ENCODE measurements at regions not wholly inside any gene's neighbourhood (a gene's known extent, or its start where the extent isn't known, plus 50 kb on each side); places are given as distances from the start of the nearest gene placed in this dataset.
"Not testable (repeated sequence)": the region's sequence is repeated elsewhere in the genome, so short reads cannot be mapped to it uniquely, and the experiment has no call there.

DNA sequence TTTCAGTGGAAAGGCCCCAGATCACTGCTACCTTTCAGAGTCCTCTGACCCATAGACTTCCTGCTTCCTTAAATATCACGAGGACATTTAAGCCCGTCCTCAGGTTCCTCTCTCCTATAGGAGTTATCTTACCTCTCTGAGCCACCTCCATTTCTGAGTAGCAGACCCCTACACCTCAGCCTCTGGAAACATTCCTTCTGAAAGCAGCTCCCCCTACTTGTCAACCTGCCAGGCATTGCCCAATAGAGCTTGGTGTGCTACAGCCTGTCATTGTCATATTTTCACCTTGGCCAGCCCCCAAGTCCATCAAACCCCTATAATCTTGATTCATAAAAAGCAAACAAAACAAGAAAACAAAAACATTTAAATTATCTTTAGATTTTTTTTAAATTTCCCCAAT lies 717.9 kb upstream of the SLC8A1 start:
- no peak for DNase-seq (ENCODE audit: low read depth)

DNA sequence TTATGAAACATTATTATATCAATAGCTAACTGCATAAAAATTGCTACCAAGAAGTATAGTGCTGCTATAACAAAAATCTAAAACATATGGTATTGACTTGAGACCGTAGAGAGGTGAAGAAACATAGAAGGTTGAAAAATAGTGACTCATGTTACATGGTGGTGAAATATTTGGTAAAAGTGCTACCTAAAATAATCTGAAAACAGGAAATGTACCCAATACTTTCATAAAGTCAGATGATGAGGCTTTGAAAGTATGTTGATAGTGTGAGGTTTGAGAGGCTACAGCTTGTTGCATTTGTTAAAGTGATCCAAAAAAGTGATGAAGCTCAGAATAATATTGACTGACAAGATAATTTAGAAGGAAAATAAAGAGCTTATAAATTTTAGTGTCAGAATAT lies 718.7 kb upstream of the SLC8A1 start:
- no peak for DNase-seq (ENCODE audit: low read depth)

DNA sequence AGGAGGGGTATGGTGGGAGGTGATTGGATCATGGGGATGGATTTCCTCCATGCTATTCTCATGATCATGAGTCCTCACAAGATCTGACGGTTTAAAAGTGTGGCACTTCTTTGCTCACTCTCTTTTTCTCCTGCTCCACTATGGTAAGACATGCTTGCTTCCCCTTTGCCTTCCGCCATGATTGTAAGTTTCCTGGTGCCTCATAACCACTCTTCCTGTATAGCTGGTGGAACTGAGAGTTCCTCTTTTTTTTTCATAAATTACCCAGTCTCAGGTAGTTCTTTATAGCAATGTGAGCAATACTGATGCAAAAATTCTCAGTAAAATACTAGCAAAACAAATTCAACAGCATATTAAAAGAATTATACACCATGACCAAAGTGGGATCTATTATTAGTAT lies 728.5 kb upstream of the SLC8A1 start:
- no peak for DNase-seq (ENCODE audit: low read depth)

DNA sequence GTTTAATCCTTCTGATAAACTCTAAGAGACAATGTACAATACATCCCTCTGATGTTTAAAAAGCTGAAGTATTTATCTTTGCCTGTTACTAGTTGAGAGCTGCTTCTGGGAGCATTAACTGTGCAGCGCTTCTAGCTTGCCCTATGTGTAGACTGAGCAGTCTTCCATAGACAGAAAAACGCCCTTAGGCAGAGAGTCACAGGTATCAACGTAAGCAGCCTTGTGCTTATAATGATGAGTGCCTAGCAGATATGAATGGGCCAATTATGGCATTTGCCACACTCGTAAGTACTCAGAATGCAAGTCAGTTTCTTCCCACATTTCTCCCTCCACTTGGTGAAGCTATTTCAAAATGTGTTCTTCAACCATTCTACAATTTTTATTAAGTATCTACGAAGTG lies 731.1 kb upstream of the SLC8A1 start:
- no peak for DNase-seq (ENCODE audit: low read depth)

DNA sequence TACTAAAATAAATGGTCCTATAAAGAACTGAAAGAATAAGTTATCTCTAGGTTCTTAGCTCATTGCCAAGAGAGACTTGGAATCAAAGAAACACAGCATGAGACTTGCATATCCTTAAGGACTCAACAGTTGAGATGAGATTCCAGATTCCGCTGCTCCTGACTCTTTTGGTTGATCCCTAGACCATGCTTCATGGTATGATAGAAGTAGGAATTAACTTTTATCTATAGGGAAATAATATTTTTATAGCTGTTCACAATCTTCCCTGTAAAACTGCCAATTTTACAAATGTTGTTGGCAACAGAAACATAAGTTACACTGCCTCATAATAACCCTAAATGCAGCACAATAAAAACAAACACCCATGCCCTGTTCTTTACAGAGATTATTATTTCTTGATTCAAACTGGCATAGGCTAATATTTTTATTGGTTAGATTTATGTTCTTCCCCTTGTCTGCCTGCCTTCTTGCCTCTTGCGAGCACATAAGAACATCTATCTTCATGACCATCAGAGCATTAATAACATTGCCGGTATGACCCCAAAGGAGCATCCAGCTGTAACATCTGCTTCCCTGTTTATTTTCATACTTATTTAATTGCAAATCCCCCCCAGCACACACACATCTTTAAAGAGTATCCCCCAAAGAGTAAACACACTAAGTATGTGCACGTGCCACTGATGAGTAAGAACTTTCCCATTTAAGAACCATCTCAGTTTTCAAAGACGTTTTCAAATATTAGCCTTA lies 735.7 kb upstream of the SLC8A1 start:
- DNase-seq (ENCODE audit: low read depth) = no peak

DNA sequence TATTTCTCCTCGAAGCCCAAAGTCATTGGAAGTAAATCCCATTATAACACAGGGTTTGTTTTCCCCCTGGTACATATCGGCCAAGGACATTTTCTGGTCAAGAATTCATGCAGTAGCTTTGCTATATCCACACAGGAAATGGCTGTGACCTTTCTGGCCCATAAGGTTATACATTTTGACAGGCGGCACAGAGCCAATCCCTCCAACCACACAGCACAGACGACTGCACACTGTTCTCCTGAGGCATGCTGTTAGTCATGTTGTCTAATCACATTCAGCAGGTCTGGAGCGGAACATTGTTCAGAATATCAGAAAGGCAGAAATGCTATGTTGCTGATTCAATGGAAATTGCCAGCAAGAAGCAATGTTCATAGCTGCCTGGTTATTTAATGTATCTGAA lies 742.3 kb upstream of the SLC8A1 start:
- DNase-seq (ENCODE audit: low read depth) = no peak

DNA sequence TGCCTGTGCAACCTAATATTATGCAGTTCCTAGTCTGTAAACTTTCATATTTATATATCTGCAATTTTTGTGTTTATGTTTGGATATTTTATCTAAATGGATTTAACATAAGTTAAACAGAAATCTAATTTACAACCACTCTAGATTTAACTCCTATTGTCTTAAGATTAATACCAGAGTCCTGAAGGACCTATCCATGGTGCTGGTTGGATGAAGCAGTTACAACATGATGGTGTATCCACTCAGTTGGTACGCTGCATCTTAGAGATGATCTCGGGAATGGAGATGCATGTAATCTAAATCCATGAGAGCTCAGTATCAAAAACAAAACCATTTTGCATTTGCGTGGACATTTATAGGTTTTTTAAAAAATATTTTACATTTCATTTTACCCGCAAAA lies 745.9 kb upstream of the SLC8A1 start:
- no peak for DNase-seq (ENCODE audit: low read depth)

DNA sequence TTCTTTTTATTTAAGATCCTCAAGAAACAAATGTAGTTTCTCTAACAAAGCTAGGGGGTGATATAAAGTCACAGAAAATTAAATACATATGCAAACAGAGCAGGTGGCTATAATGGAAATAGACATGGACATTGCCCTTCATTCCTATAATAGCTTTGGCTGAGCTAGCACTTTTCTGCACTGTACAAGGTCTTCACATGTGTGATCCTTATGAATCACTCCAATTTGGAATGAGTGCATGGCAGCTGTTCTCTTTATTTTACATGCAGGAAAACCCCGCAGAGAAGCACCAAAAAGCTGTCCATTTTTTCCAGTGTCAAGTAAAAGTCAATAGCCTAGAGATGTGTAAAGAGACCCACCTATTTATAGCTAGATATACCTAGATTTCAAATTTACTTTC lies 747.4 kb upstream of the SLC8A1 start:
- DNase-seq (ENCODE audit: low read depth) = no peak

DNA sequence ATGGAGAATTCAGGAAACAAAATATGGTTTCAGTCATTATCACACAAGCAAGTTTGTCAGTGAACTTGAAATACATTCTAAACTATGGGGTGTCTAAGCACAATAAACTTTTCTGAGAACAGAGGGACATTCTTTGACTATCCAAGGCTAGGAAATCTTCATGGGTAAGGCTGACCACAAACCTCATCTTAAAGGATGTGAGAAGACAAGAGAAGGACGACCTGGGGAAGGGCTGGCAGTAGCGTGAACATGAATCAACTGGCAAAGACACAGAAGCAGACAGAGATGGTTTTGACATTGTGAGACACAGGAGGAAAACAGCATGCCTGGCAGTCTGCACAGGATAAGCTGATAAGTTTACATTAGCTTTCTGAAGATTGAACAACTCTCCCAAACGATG lies 752.4 kb upstream of the SLC8A1 start:
- DNase-seq (ENCODE audit: low read depth) = no peak

DNA sequence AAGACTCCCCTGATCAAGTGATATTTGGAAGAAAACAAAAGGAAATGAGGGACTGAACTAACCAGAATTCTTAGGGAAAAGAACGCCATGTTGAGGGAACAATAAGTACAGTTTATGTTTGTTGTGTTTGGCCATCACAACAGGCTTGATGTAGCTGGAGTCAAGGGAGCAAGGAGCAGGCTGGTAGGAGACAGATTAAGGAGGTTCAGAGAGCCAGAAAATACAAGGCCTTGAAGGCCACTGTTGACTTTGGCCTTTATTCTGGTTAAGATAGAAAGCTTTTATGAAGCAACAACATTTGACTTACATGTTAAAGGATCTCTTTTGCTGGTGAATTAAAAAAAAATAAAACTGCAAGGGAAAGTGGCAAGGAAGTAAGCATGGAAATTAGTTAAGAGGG lies 754.1 kb upstream of the SLC8A1 start:
- no peak for DNase-seq (ENCODE audit: low read depth)

DNA sequence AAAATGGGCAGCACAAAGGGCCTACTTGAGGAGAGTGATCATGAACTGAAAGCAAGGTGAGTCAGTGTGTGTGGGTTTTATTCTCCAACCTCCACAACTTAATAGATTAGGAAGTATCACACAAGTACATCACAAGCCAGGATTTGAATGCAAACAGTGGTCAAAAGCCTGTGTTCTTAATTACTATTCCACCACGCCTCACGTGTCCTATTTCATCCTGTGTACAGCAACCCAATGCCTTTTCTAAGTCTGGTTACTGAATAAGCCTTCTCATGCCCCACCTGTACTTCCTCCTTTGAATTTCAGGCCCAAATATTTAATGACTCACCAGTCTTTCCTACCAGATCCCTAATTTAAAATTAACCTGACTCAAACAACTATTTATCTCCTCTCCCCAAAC lies 755.7 kb upstream of the SLC8A1 start:
- no peak for DNase-seq (ENCODE audit: low read depth)

DNA sequence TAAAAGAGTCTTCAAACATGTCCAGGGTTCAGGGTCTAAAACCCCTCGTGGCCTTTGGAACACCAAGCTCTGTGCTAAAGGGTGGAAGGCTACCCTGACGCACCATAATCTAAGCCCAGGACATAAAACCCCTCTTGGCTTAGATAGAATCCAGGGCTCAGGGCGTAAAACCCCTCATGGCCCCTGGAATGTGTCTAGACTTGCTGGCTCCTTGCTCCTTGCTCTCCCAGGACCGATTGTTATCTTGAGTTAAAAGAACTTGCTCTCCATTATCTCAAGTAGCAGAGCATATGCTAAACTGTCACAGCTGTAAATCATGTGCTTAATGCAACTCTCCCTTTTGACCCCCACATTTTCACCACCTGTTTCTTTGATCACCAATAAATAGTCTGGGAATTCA lies 758.1 kb upstream of the SLC8A1 start:
- DNase-seq (ENCODE audit: low read depth) = not testable (repeated sequence)

DNA sequence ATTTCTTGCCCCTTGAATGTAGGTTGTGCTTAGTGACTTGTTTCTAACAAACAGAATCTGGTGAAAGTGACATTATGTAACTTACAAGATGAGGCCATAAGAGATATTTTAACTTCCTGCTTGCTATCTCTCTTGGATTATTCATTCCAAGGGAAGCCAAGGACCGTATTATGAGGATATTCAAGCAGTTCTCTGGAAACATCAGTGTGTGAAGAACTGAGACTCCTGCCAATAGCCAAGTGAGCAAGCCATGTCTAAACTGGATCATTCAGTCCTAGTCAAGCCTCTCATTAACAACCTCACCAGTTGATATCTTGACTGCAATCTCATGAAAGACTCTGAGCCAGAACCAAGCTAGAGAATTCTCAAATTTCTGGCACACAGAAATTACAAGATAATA lies 765.1 kb upstream of the SLC8A1 start:
- no peak for DNase-seq (ENCODE audit: low read depth)

DNA sequence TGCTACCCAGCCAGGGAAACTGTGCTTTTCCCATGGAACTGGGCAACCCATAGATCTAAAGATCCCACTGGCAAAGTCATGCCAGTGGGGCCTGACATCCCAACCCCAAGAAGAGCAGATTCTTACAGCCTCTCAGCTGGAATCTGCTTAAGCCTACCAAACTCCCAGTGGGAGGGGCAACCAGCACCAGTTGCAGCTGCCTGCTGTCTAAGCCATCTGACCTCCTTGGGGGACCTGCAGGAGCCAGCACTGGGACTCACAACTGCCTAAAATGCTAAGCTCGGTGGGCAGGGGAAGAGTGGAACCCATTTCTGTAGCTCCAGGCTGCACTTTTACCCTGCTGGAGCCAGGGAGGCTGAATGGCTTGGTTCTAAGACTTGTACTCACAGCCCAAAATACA lies 770.7 kb upstream of the SLC8A1 start:
- DNase-seq (ENCODE audit: low read depth) = no peak

DNA sequence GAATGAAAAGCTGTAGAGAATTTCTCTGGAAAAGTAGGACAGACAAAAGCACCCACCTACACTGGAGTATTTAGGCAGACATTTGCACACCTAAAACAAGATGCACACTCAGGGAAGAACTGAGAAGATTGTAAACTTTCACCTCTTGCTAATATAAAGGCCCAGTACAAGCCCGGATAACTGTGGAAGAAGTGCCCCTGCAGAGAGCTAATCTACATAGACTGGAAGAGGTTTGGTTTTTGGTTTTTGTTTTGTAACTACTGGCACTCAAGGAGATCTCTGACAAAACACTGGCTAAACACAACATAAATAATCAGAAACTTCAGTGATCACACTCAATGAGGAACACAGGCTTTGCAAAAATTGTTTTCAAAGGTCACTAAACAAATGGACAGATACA lies 782.2 kb upstream of the SLC8A1 start:
- DNase-seq (ENCODE audit: low read depth) = no peak

DNA sequence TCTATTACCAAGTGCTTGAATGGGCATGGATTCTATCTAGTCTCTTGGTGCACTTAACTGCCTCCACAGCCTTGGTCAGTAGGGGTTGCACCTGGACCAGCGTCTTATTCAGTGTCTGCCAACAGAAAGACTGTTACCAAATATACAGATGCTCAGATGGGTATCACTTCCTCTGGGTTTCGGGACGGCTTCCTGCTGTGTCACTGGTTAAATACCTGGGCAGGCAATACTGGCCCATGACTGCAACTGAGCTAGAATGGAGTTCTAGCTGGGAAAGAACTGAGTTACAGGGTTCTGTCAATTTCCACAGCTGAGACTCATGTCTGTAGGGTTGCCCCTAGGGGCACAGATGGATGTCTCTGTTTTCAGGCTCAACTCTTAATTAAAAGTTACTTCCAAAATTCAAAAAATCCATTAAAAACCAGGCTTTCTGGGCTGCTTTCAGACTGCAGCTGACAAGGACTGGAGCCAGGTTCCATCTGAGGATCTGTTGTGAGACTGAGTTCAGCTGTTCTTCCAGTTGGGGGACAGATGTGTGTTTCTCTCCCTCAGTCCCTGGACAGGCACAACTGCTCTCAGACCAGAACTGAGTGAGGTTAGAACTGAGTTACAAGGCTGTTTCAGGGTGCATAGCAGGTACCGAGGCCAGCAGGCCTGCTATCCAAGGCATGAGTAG lies 789.6 kb upstream of the SLC8A1 start:
- DNase-seq (ENCODE audit: low read depth) = no peak

DNA sequence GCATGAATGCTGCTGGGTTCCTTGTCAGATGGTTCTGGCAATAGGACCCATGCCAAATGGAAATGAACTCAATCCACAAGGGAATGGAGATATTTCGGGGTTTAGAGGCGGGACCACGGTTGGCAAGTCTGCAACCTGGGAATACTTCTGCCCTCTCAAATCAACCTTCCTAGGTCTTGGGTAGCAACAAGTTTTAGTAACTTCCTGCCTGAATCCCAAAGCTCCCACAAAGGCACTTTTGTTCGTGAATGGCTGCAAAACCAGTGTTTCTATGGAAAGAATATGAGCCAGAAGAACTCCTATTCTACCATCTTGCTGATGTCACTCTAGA lies 790.1 kb upstream of the SLC8A1 start:
- no peak for DNase-seq (ENCODE audit: low read depth)

DNA sequence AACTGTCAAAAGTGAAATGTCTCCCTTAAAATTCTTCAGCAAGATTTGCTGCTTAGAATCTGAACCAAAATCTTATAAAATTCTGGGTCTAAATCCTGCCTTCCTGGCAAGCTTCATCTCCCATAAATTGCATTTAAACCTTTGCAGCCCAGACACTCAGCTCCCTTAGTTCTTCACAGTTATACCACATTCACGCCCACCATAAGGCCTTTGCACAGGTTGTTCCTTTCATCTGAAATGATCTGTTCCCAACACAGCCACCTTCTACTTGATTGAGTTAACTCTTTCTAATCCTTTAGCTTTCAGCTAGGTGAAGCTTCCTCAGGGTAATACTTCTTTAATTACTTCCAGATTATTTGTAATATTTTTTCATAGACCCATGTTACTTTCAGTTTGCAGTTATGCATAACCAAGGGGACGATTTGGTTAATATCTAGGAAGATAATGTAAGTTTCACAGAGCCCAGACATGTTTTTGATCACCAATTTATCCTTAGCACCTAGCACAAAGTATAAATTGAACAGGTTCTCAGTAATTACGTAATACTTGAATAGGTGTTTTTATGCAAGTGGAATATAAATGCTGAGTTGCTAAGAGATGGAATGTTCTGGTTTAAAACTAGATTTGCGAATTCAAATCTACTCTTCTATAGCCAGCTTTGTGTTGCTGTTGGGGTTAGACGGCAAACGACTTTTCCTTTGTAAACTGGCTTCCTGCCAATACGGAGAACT lies 779.7 kb upstream of the PKDCC start:
- DNase-seq (ENCODE audit: low read depth) = no peak

DNA sequence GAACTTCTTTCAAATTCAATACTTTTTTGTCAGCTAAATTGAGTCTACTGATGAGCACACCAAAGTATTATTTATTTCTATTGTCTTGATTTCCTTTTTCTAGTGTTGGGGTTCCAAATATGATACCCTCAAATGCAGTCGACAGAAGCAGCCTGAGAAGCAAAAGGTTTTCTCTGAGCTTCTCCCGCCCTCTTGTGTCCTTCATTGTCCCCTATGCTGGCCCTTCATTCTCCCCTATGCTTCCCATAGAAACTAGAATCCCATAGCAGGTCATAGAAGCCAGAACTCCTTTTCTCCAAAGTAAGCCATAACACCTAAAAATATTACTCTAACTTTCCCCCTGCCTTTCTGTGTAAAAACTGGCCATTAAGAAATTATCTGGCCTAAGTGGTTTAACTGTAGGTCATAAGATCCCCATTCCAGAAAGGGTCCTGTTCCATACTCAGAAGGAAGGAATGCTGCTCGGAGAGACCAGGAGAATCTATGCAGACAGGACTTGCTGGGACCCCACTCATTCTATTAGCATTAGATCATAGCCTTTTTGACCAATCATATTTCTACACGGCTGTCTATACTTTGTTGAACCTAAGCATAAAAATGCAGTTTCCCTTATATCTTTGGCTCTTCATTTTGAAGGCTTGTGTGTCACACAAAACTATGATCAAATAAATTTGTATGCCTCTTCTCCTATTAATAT lies 764.6 kb upstream of the PKDCC start:
- no peak for DNase-seq (ENCODE audit: low read depth)

DNA sequence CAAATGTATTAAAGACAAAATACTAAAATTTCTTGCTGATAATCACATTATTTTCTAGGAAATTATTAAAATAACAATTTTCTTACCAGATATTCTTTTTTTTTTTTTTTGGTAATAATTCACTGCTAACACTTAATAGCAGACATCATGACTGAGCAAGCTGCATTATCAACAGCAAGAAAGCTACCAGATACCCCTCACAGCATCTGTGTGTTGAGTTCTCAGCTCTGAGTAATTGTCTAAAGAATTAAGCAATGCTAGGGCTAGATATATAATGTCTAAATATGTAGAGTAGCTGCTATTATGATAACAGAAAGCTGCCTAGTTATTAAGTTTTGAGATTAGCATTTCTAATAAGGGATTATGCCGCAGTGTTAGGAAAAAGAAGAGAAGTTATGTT lies 754.3 kb upstream of the PKDCC start:
- no peak for DNase-seq (ENCODE audit: low read depth)

DNA sequence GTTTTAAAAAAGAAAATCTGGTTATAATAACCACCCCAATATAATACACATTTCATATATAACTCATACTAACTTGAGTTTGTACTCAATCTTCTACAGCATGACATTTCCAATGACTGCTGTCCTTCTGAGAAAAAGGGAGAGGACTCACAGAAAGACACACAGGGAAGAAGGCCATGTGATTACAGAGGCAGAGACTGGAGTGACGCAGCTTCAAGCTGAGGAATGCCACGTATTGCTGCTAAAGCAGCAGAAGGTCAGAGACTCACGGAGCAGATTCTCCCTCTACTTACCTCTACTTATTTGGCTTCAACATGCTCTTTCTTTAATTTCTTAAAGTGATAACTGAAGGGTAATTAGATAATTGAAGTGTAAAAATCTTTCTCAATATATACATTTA lies 753.5 kb upstream of the PKDCC start:
- no peak for DNase-seq (ENCODE audit: low read depth)

DNA sequence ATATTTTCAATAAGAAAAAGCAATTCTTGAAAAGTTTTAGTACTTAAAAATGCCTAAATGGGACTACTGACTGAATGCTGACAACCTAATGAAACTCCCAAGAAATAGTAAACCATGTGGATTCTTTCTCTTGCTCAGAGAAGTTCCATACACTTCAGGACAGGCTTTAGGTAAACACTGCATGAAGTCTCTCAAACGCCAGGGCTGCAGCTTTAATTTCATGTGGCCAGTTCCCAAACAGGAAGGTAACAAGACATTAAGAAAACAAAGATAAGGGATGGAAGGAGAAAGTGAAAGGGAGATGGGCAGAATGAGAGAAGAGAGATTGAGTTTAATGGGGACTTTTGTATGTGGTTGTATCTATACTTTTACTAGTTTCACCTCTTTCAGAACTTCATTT lies 734.7 kb upstream of the PKDCC start:
- DNase-seq (ENCODE audit: low read depth) = no peak

DNA sequence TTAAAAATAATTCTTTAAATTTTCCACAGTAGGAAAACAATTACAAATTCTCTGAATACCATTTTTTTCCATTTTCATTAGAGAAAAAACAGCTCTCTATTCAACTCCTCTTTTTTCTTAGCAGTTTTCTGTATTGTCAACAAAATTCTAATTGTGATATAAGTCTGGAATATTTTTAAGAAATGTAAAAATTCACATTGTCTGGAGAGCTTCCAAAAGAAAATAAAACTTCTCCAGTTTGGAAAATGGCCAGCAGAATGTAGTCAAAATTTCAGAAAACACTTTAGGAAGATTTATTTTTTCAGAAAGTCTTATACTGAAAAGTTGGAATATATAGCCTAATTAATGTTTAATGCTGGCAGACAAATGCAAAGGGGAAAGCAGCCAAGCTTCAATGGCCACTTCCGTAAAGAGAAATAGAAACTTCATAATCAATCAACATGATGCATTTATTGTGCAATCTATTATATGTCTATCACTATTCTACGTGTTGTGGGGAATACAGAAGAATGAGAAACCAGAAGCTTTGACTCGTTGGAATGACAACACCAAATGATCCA lies 733.2 kb upstream of the PKDCC start:
- no peak for DNase-seq (ENCODE audit: low read depth)

Measured in fibroblast of gingiva (primary cell).